ENCODE measurements at regions not wholly inside any gene's neighbourhood (a gene's known extent, or its start where the extent isn't known, plus 50 kb on each side); places are given as distances from the start of the nearest gene placed in this dataset.

GRCh38 chr16:77093309-77093708 is 97.7 kb upstream of the MON1B start:
- TF ChIP-seq CTCF (conservative IDR thresholded peaks at IDR 0.05; ENCODE audit: low read length) (no peak), EZH2phosphoT487 (IDR thresholded peaks at IDR 0.05; ENCODE audit: borderline replicate concordance) (no peak)
